ENCODE measurements at regions not wholly inside any gene's neighbourhood (a gene's known extent, or its start where the extent isn't known, plus 50 kb on each side); places are given as distances from the start of the nearest gene placed in this dataset.
"Not testable (repeated sequence)": the region's sequence is repeated elsewhere in the genome, so short reads cannot be mapped to it uniquely, and the experiment has no call there.

- DNase-seq = no peak
These were observed 691.4 kb upstream of the EEF2KMT start for GRCh38 chr16:5789033-5789432.

GRCh38 chr16:5781436-5781835 lies 683.8 kb upstream of the EEF2KMT start:
- DNase-seq = no peak

GRCh38 chr16:5776876-5777275 lies 679.3 kb upstream of the EEF2KMT start:
- DNase-seq = no peak

- DNase-seq = no peak
These were observed 678.3 kb upstream of the EEF2KMT start for GRCh38 chr16:5775916-5776315.

GRCh38 chr16:5770118-5770517 lies 672.5 kb upstream of the EEF2KMT start:
- no peak for DNase-seq

GRCh38 chr16:5769513-5769912 lies 671.9 kb upstream of the EEF2KMT start:
- no peak for DNase-seq

GRCh38 chr16:5768445-5768844 lies 670.9 kb upstream of the EEF2KMT start:
- no peak for DNase-seq

GRCh38 chr16:5763176-5763575 lies 665.6 kb upstream of the EEF2KMT start:
- no peak for DNase-seq

GRCh38 chr16:5762362-5762761 lies 664.8 kb upstream of the EEF2KMT start:
- DNase-seq = no peak

- DNase-seq = no peak
These were observed 664.0 kb upstream of the EEF2KMT start for GRCh38 chr16:5761592-5761991.

GRCh38 chr16:5758281-5758680 lies 660.7 kb upstream of the EEF2KMT start:
- DNase-seq = no peak

- DNase-seq = no peak
These were observed 659.4 kb upstream of the EEF2KMT start for GRCh38 chr16:5756969-5757368.

- DNase-seq = no peak
These were observed 655.8 kb upstream of the EEF2KMT start for GRCh38 chr16:5753381-5753780.

GRCh38 chr16:5751216-5751615 lies 653.6 kb upstream of the EEF2KMT start:
- DNase-seq = no peak

- DNase-seq = not testable (repeated sequence)
These were observed 652.8 kb upstream of the EEF2KMT start for GRCh38 chr16:5750439-5750838.

- no peak for DNase-seq
These were observed 641.0 kb upstream of the EEF2KMT start for GRCh38 chr16:5738586-5738985.

- no peak for DNase-seq
These were observed 638.8 kb upstream of the EEF2KMT start for GRCh38 chr16:5736209-5736930.

GRCh38 chr16:5735444-5735843 lies 637.8 kb upstream of the EEF2KMT start:
- no peak for DNase-seq

- DNase-seq = no peak
These were observed 633.2 kb upstream of the EEF2KMT start for GRCh38 chr16:5730783-5731182.

GRCh38 chr16:5722116-5722619 lies 624.6 kb upstream of the EEF2KMT start:
- no peak for DNase-seq

- DNase-seq = no peak
These were observed 617.6 kb upstream of the EEF2KMT start for GRCh38 chr16:5715155-5715554.

- DNase-seq = no peak
These were observed 612.3 kb upstream of the EEF2KMT start for GRCh38 chr16:5709889-5710288.

- DNase-seq = no peak
These were observed 608.6 kb upstream of the EEF2KMT start for GRCh38 chr16:5706211-5706610.

- DNase-seq = no peak
These were observed 606.7 kb upstream of the EEF2KMT start for GRCh38 chr16:5704271-5704670.

- DNase-seq = no peak
These were observed 595.8 kb upstream of the EEF2KMT start for GRCh38 chr16:5693426-5693825.

Data from NCI-H526 treated with DMSO at 0.1 percent for 48 hours (cell line).